Epithelial cell of proximal tubule (primary cell): ENCODE measurements at regions not wholly inside any gene's neighbourhood (a gene's known extent, or its start where the extent isn't known, plus 50 kb on each side); places are given as distances from the start of the nearest gene placed in this dataset.

Experiments
- DNase-seq: peaks from one replicate; pipeline ENCODE4 v3.0.0-alpha.2; 2011; ENCODE audit warnings: low read depth
- H3K4me3 ChIP-seq: 2 replicates; pipeline ENCODE4 v1.5.1; 2011; ENCODE audit warnings: low read depth, mild to moderate bottlenecking, low read length
- CTCF ChIP-seq: conservative IDR thresholded peaks from 2 replicates; pipeline ENCODE4 v1.5.1; 2012; ENCODE audit warnings: low read depth, mild to moderate bottlenecking, low read length

GRCh38 chr13:22748866-22749577 is 431.8 kb upstream of the SGCG start:
- no peak for TF ChIP-seq CTCF
- no peak for DNase-seq
- no peak overlapping the region for H3K4me3 ChIP-seq

GRCh38 chr13:22749626-22750025 is 431.2 kb upstream of the SGCG start:
- no peak overlapping the region for H3K4me3 ChIP-seq
- TF ChIP-seq CTCF: no peak
- no peak for DNase-seq

- H3K4me3 ChIP-seq: no peak overlapping the region
- TF ChIP-seq CTCF: peak; percentile 54
- DNase-seq: no peak
Observed at GRCh38 chr13:22757530-22758120, 423.2 kb upstream of the SGCG start.

GRCh38 chr13:22758245-22758644 is 422.5 kb upstream of the SGCG start:
- H3K4me3 ChIP-seq: no peak overlapping the region
- DNase-seq: no peak
- no peak for TF ChIP-seq CTCF

GRCh38 chr13:22761709-22762108 is 419.1 kb upstream of the SGCG start:
- no peak for DNase-seq
- TF ChIP-seq CTCF: no peak

GRCh38 chr13:22765547-22765946 is 415.2 kb upstream of the SGCG start:
- H3K4me3 ChIP-seq: no peak overlapping the region
- TF ChIP-seq CTCF: no peak
- DNase-seq: no peak

More at GRCh38 chr13:22761709-22762108, 419.1 kb upstream of the SGCG start:
- no peak overlapping the region for H3K4me3 ChIP-seq

- no peak for DNase-seq
- H3K4me3 ChIP-seq: no peak overlapping the region
- no peak for TF ChIP-seq CTCF
Observed at GRCh38 chr13:22770891-22771290, 409.9 kb upstream of the SGCG start.
